Spleen (tissue), 11 donors: ENCODE measurements at regions not wholly inside any gene's neighbourhood (a gene's known extent, or its start where the extent isn't known, plus 50 kb on each side); places are given as distances from the start of the nearest gene placed in this dataset.
"Not testable (repeated sequence)": the region's sequence is repeated elsewhere in the genome, so short reads cannot be mapped to it uniquely, and the experiment has no call there.

Experiments used
- DNase-seq: peaks from one replicate; pipeline ENCODE4 v3.0.0-alpha.2; 2020
- H3K27ac ChIP-seq, 8 donors: fragments of 200-600 bp; sonication (generic) in 7 of 8; 1 replicate in 4 of 8; 2 replicates in 4 of 8; pipeline versions ENCODE4 v1.5.0 to v1.8.0; 2016 to 2021; ENCODE audit warnings: inconsistent platforms in 4 of 8, mild to moderate bottlenecking in 4 of 8, moderate library complexity in 1 of 8
- H3K27me3 ChIP-seq, 7 donors: fragments of 200-600 bp; sonication (generic) in 6 of 7; replicated peaks in 1 of 7; 1 replicate in 4 of 7; 2 replicates in 3 of 7; pipeline versions ENCODE4 v1.5.0 to v1.8.0; 2016 to 2021; ENCODE audit warnings: inconsistent platforms in 3 of 7, mild to moderate bottlenecking in 1 of 7
- H3K36me3 ChIP-seq, 6 donors: fragments of 200-600 bp; sonication (generic) in 5 of 6; 1 replicate in 4 of 6; 2 replicates in 2 of 6; pipeline versions ENCODE4 v1.5.0 to v1.8.0; 2016 to 2021; ENCODE audit warnings: inconsistent platforms in 2 of 6
- H3K4me1 ChIP-seq, 6 donors: fragments of 200-600 bp; sonication (generic) in 5 of 6; 1 replicate in 3 of 6; 2 replicates in 3 of 6; pipeline versions ENCODE4 v1.5.0 to v1.8.0; 2016 to 2021; ENCODE audit warnings: inconsistent platforms in 3 of 6
- H3K4me3 ChIP-seq, 8 donors: fragments of 200-600 bp; sonication (generic) in 7 of 8; 1 replicate in 4 of 8; 2 replicates in 4 of 8; pipeline versions ENCODE4 v1.5.0 to v1.8.0; 2016 to 2021; ENCODE audit warnings: inconsistent platforms in 4 of 8, mild to moderate bottlenecking in 4 of 8, moderate library complexity in 2 of 8
- H3K9me3 ChIP-seq, 8 donors: fragments of 200-600 bp; sonication (generic) in 7 of 8; 1 replicate in 4 of 8; 2 replicates in 4 of 8; pipeline versions ENCODE4 v1.5.0 to v1.8.0; 2016 to 2021; ENCODE audit warnings: inconsistent platforms in 4 of 8
- CTCF ChIP-seq, 11 experiments: fragments of 200-600 bp in 7 of 11; fragments of 450-650 bp in 4 of 11; sonication (generic) in 4 of 11; IDR thresholded peaks in 8 of 11; conservative IDR thresholded peaks in 3 of 11; 1 replicate in 7 of 11; 2 replicates in 4 of 11; pipeline versions ENCODE4 v1.4.0 to v1.8.0; 2016 to 2021; ENCODE audit warnings: antibody characterized with exemption in 11 of 11, inconsistent platforms in 4 of 11, mild to moderate bottlenecking in 1 of 11
- POLR2A ChIP-seq, 3 donors: fragments of 450-650 bp; IDR thresholded peaks; one replicate each; pipeline ENCODE4 v1.5.1; 2017; ENCODE audit warnings: antibody characterized with exemption in 3 of 3, mild to moderate bottlenecking in 1 of 3
- POLR2AphosphoS5 ChIP-seq, 3 donors: sonication (generic); formaldehyde crosslinking; IDR thresholded peaks; one replicate each; pipeline ENCODE4 v1.5.1; 2017; ENCODE audit warnings: antibody characterized with exemption in 3 of 3
- WGBS, 5 donors: extraction: QIAGEN DNeasy Blood & Tissue Kit in 3 of 5; methylation state at CpG; one replicate each; pipeline versions ENCODE4 v1.1.5 to v1.1.7; 2013 to 2018; 5-methylcytosine and 5-hydroxymethylcytosine counted together
- intact Hi-C: fragments of 100-400 bp; cut with DNase I; formaldehyde crosslinking; loops from one replicate; pipeline ENCODE4 v1.15.0; 2023; ENCODE audit warnings: low total_unique reads
- donor health status: healthy with polysubstance abuse.
- donor health status: DM: no; HTN: no; CAD: no; lungs with moderate emphysema.
- donor health status: DM: no; HTN: no; CAD: no.
- donor health status: Bipolar disorder and iron deficiency.
- donor health status: healthy.
- donor health status: DM: no; HTN: no; CAD: no.
- donor health status: DM: yes; HTN: yes; CAD: no.

DNA sequence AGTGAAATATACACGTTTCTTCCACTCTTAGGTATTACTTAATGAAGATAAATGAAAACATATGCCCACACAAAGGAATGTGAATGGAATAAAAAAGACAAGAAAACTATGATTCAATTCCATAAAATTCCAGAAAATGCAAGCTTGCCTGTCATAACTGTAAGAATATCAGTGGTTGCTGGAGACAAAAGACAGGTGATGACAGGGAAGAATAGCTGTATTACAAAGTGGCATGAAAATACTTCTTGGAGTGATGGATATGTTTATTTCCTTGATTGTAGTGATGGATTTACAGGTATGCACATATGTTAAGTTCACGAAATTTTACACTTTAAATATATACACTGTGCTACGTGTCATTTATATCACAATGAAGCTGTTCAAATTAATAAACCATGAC, 553.3 kb downstream of the HTR1A start:
- intact Hi-C loops: loop anchor here (10.0 kb wide), 1 partner anchor 556 kb away; the partner anchor contains the start of gene HTR1A
- no peak overlapping the region for H3K4me3 ChIP-seq
- DNase-seq: no peak
- H3K36me3 ChIP-seq: no peaks in the 10 kb centered on the region
- no peaks in the 10 kb centered on the region for H3K4me1 ChIP-seq
- TF ChIP-seq POLR2AphosphoS5 (IDR thresholded peaks at IDR 0.05) (no peak), CTCF (IDR thresholded peaks at IDR 0.05 in 8 of 11, conservative IDR thresholded peaks at IDR 0.05 in 3 of 11) (no peak), POLR2A (IDR thresholded peaks at IDR 0.05) (no peak)
- 52 to 71% (median 61%) methylated on average over 3 of the region's 3 CpGs for WGBS, 5 donors
- no peak overlapping the region for H3K27ac ChIP-seq
- no peaks in the 10 kb centered on the region for H3K27me3 ChIP-seq
- no peaks in the 10 kb centered on the region for H3K9me3 ChIP-seq

GRCh38 chr5:63401436-63402046, 560.7 kb downstream of the HTR1A start:
- Histone ChIP-seq H3K4me3 (no peak overlapping the region), H3K27me3 (no peaks in the 10 kb centered on the region), H3K27ac (no peak overlapping the region), H3K36me3 (no peaks in the 10 kb centered on the region), H3K4me1 (no peaks in the 10 kb centered on the region), H3K9me3 (no peaks in the 10 kb centered on the region)
- intact Hi-C loops: loop anchor here (10.0 kb wide), 1 partner anchor 563 kb away; the partner anchor contains the start of gene HTR1A
- 38 to 45% (median 39%) methylated on average over 7 of the region's 7 CpGs for WGBS, 5 donors
- DNase-seq: no peak
- TF ChIP-seq POLR2A (IDR thresholded peaks at IDR 0.05) (no peak), CTCF (IDR thresholded peaks at IDR 0.05 in 8 of 11, conservative IDR thresholded peaks at IDR 0.05 in 3 of 11) (peak in 6 of 11 experiments; percentile 20 to 48 (median 40))

DNA sequence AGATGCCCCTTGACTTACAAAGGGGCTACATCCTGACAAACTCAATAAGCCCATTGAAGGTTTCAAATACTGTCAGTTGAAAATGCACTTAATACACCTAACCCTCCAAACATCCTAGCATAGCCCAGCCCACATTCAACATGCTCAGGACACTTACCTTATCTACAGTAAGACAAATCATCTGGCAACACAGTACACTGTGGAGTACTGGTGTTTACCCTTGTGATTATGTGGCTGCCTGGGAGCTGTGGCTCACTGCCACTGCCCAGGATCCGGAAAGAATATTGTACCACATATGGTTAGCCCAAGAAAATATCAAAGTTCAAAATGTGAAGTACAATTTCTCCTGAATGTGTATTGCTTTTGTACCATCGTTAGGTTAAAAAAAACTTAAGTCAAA, 562.2 kb downstream of the HTR1A start:
- WGBS, 5 donors: 68 to 88% (median 80%) methylated on average over 2 of the region's 2 CpGs
- H3K9me3 ChIP-seq: no peaks in the 10 kb centered on the region
- TF ChIP-seq POLR2A (IDR thresholded peaks at IDR 0.05) (no peak), CTCF (IDR thresholded peaks at IDR 0.05 in 8 of 11, conservative IDR thresholded peaks at IDR 0.05 in 3 of 11) (no peak), POLR2AphosphoS5 (IDR thresholded peaks at IDR 0.05) (no peak)
- no peak overlapping the region for H3K4me3 ChIP-seq
- no peaks in the 10 kb centered on the region for H3K4me1 ChIP-seq
- DNase-seq: no peak
- H3K27ac ChIP-seq: no peak overlapping the region
- no peaks in the 10 kb centered on the region for H3K36me3 ChIP-seq
- intact Hi-C loops: loop anchor here (10.0 kb wide), 1 partner anchor 565 kb away; the partner anchor contains the start of gene HTR1A
- no peaks in the 10 kb centered on the region for H3K27me3 ChIP-seq

- Histone ChIP-seq H3K9me3 (no peaks in the 10 kb centered on the region), H3K27me3 (no peaks in the 10 kb centered on the region), H3K27ac (no peak overlapping the region), H3K4me1 (no peaks in the 10 kb centered on the region), H3K36me3 (no peaks in the 10 kb centered on the region), H3K4me3 (no peak overlapping the region)
- intact Hi-C loops: no loop called here
- no peak for TF ChIP-seq POLR2A (IDR thresholded peaks at IDR 0.05)
- TF ChIP-seq POLR2AphosphoS5 (IDR thresholded peaks at IDR 0.05): no peak
- TF ChIP-seq CTCF (IDR thresholded peaks at IDR 0.05 in 8 of 11, conservative IDR thresholded peaks at IDR 0.05 in 3 of 11): no peak
- no peak for DNase-seq
- WGBS, 5 donors: 86 to 100% (median 90%) methylated on average over 1 of the region's 1 CpG
Measured at GRCh38 chr5:63398346-63398745, 563.9 kb downstream of the HTR1A start.

DNA sequence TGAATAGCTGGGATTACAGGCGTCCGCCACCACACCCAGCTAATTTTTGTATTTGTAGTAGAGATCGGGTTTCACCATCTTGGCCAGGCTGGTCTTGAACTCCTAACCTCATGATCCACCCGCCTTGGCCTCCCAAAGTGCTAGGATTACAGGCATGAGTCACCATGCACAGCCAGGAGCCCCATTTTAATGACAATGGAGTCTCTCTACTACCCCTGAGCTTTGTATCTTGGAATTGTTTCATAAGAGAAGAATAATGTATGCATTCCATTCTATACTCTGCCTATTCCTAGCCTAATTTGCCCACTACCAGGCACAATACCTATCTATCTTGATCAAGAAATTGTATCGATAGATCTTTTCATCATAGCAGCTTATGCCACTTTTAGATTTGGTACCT, 574.1 kb downstream of the HTR1A start:
- H3K27me3 ChIP-seq, H3K36me3 ChIP-seq, intact Hi-C loops, H3K4me3 ChIP-seq, H3K27ac ChIP-seq, H3K9me3 ChIP-seq, H3K4me1 ChIP-seq, DNase-seq: not testable (repeated sequence)
- 80 to 88% (median 82%) methylated on average over 5 of the region's 5 CpGs for WGBS, 5 donors
